GM12878 (cell line): ENCODE measurements at regions not wholly inside any gene's neighbourhood (a gene's known extent, or its start where the extent isn't known, plus 50 kb on each side); places are given as distances from the start of the nearest gene placed in this dataset.

Source experiments
- ATAC-seq: fragments of 200-7000 bp; cut with Tn5 transposase; 3 replicates; pipeline ENCODE4 v1.9.1; 2020; ENCODE audit warnings: mild to moderate bottlenecking, moderate library complexity
- BruUV-seq: library from RNA; stranded (reverse); fragments of 400-500 nt; replicated peaks from 2 replicates; lab custom pipeline; 2021; lab: Mats Ljungman, UMichigan
- CTCF ChIA-PET: fragments of 300-600 bp; sonication (Branson Sonifier 250); formaldehyde crosslinking; extraction: SDS; loops from one replicate; lab custom pipeline; 2021; ENCODE audit warnings: inconsistent platforms; lab: Yijun Ruan, JAX
- POLR2A ChIA-PET: fragments of 350-600 bp; formaldehyde crosslinking; extraction: SDS; loops from one replicate; lab custom pipeline; 2021; ENCODE audit warnings: inconsistent platforms; lab: Charles Lee
- RAD21 ChIA-PET: fragments of 300-600 bp; sonication (Branson Sonifier 250); formaldehyde crosslinking; loops from one replicate; lab custom pipeline; 2023; ENCODE audit warnings: antibody characterized with exemption; ENCODE audit not compliant: unreplicated experiment; lab: Charles Lee
- SMC1A ChIA-PET: fragments of 300-600 bp; sonication (Branson Sonifier 250); formaldehyde crosslinking; loops from one replicate; lab custom pipeline; 2023; ENCODE audit not compliant: unreplicated experiment, uncharacterized antibody; lab: Charles Lee
- DNase-seq: peaks from one replicate; pipeline ENCODE4 v3.0.0-alpha.2; 2011; ENCODE audit warnings: low read depth, low spot score
- FAIRE-seq: peaks from 3 replicates; lab custom pipeline; 2011; peaks lifted over from hg19 to GRCh38; lab: Jason Lieb, UNC
- H2AFZ ChIP-seq: 2 replicates; pipeline ENCODE4 v1.6.0; 2011; ENCODE audit warnings: low read depth, low read length, control low read depth; ENCODE audit not compliant: control insufficient read depth
- H3K27ac ChIP-seq: 2 replicates; pipeline ENCODE4 v1.5.1; 2011; ENCODE audit warnings: control low read depth; ENCODE audit not compliant: control insufficient read depth, insufficient read depth
- H3K27me3 ChIP-seq, 2 experiments: replicated peaks in 1 of 2; 2 replicates each; pipeline versions ENCODE4 v1.6.0 to v1.6.1; 2011; ENCODE audit warnings: low read length in 1 of 2; ENCODE audit not compliant: control insufficient read depth in 2 of 2, insufficient read depth in 2 of 2
- H3K36me3 ChIP-seq, 2 experiments: 2 replicates each; pipeline ENCODE4 v1.5.1; 2011; ENCODE audit warnings: low read length in 1 of 2; ENCODE audit not compliant: control insufficient read depth in 2 of 2, insufficient read depth in 2 of 2
- H3K4me1 ChIP-seq: 2 replicates; pipeline ENCODE4 v1.6.1; 2011; ENCODE audit warnings: mild to moderate bottlenecking, low read length, moderate library complexity, mixed read lengths; ENCODE audit not compliant: control insufficient read depth, insufficient read depth
- H3K4me2 ChIP-seq: 2 replicates; pipeline ENCODE4 v1.6.0; 2011; ENCODE audit warnings: control low read depth; ENCODE audit not compliant: control insufficient read depth, insufficient read depth
- H3K4me3 ChIP-seq: fragments of 200-600 bp; sonication (generic); 2 replicates; pipeline ENCODE4 v1.5.1; 2016
- H3K79me2 ChIP-seq: 2 replicates; pipeline ENCODE4 v1.6.0; 2011; ENCODE audit warnings: low read length; ENCODE audit not compliant: control insufficient read depth, insufficient read depth
- H3K9ac ChIP-seq: 2 replicates; pipeline ENCODE4 v1.8.0; 2011; ENCODE audit warnings: low read length, control low read depth, mixed read lengths; ENCODE audit not compliant: control insufficient read depth, insufficient read depth
- H3K9me3 ChIP-seq: replicated peaks from 3 replicates; pipeline ENCODE4 v1.5.1; 2011; ENCODE audit warnings: mild to moderate bottlenecking, low read length; ENCODE audit not compliant: control insufficient read depth, insufficient read depth
- H4K20me1 ChIP-seq: 2 replicates; pipeline ENCODE4 v1.6.0; 2011; ENCODE audit not compliant: control insufficient read depth, insufficient read depth
- BMI1 ChIP-seq: fragments of 450-650 bp; IDR thresholded peaks from 2 replicates; pipeline ENCODE4 v1.6.1; 2016; ENCODE audit warnings: mild to moderate bottlenecking, moderate library complexity, borderline replicate concordance
- CBX3 ChIP-seq: fragments of 200-600 bp; sonication (generic); IDR thresholded peaks from 2 replicates; pipeline ENCODE4 v1.6.1; 2016; ENCODE audit warnings: low read depth, borderline replicate concordance
- EED ChIP-seq: sonication (generic); IDR thresholded peaks from 2 replicates; pipeline ENCODE4 v1.6.1; 2016; ENCODE audit warnings: antibody characterized with exemption, low read depth
- LARP7 ChIP-seq: fragments of 450-650 bp; IDR thresholded peaks from 2 replicates; pipeline ENCODE4 v1.6.1; 2017; ENCODE audit warnings: mild to moderate bottlenecking
- SRF ChIP-seq, 2 experiments: IDR thresholded peaks; 2 replicates each; pipeline ENCODE4 v1.6.1; 2011; ENCODE audit warnings: low read depth in 2 of 2, low read length in 2 of 2, mild to moderate bottlenecking in 1 of 2, moderate library complexity in 1 of 2
- WGBS: methylation state at CpG from one replicate; pipeline ENCODE4 v1.1.6; 2016; ENCODE audit warnings: low lambda C conversion rate; ENCODE audit not compliant: insufficient replicate concordance, insufficient coverage; ENCODE audit errors: missing lambda C conversion rate; 5-methylcytosine and 5-hydroxymethylcytosine counted together
- in situ Hi-C: fragments of 300-500 bp; cut with MboI; formaldehyde crosslinking; loops from 9 replicates; pipeline ENCODE4 v1.14.3; 2018; ENCODE audit warnings: mixed read lengths
- intact Hi-C: fragments of 100-400 bp; cut with micrococcal nuclease; formaldehyde crosslinking; loops from one replicate; pipeline ENCODE4 v1.14.2; 2022; ENCODE audit not compliant: unreplicated experiment
- TF ChIP-seq, protein P1 (sequence below): fragments of 450-650 bp; IDR thresholded peaks from 2 replicates; pipeline ENCODE4 v1.6.1; 2017; ENCODE audit warnings: borderline replicate concordance

DNA sequence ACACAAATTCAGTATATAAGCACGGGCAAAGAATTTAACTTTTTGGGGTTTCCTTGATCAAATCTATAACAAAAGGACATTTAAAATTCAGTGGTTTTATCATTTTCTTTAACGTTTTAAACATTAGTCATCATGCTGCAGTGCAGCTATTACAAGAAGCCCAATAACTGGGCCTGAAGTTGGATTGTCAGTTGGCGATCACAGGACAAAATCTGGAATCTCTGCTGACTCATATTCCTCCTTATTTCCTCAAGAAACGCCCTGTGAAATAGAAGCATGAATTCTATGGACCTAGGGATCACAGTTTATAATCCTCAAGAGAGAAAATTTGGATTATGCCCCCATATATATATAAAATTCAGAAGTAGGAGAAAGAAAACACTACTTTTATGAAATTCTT, 971.6 kb upstream of the MIR17HG start:
- ChIA-PET SMC1A (no interaction called here), POLR2A (no interaction called here), CTCF (no interaction called here), RAD21 (no interaction called here)
- no peak overlapping the region for H3K4me3 ChIP-seq
- DNase-seq: no peak
- FAIRE-seq: no peak
- WGBS: 13% methylated on average over 4 of the region's 4 CpGs
- no peaks in the 10 kb centered on the region for H3K27me3 ChIP-seq
- H3K79me2 ChIP-seq: no peaks in the 10 kb centered on the region
- TF ChIP-seq SRF (IDR thresholded peaks at IDR 0.05; ENCODE audit: low read depth in 2 of 2, low read length in 2 of 2) (no peak), BMI1 (no peak)
- no peak overlapping the region for H3K4me2 ChIP-seq
- no peak overlapping the region for H3K9ac ChIP-seq
- H3K27ac ChIP-seq: no peak overlapping the region
- H4K20me1 ChIP-seq: no peaks in the 10 kb centered on the region
- in situ Hi-C loops (no loop called here), intact Hi-C loops (no loop called here)
- no peak for ATAC-seq
- H3K4me1 ChIP-seq: no peaks in the 10 kb centered on the region
- no TSS peak for BruUV-seq
- H3K36me3 ChIP-seq: no peaks in the 10 kb centered on the region
- no peaks in the 10 kb centered on the region for H3K9me3 ChIP-seq
- H2AFZ ChIP-seq: no peak overlapping the region

- POLR2A ChIA-PET: no interaction called here
- Histone ChIP-seq H3K27ac (no peak overlapping the region), H3K9me3 (no peaks in the 10 kb centered on the region), H4K20me1 (no peaks in the 10 kb centered on the region), H3K4me2 (no peak overlapping the region), H3K4me1 (no peaks in the 10 kb centered on the region), H3K9ac (no peak overlapping the region), H3K4me3 (no peak overlapping the region), H3K27me3 (no peaks in the 10 kb centered on the region), H2AFZ (no peak overlapping the region), H3K79me2 (no peaks in the 10 kb centered on the region), H3K36me3 (no peaks in the 10 kb centered on the region)
- intact Hi-C loops (no loop called here), in situ Hi-C loops (no loop called here)
- no peak for ATAC-seq
- TF ChIP-seq, protein P1, sequence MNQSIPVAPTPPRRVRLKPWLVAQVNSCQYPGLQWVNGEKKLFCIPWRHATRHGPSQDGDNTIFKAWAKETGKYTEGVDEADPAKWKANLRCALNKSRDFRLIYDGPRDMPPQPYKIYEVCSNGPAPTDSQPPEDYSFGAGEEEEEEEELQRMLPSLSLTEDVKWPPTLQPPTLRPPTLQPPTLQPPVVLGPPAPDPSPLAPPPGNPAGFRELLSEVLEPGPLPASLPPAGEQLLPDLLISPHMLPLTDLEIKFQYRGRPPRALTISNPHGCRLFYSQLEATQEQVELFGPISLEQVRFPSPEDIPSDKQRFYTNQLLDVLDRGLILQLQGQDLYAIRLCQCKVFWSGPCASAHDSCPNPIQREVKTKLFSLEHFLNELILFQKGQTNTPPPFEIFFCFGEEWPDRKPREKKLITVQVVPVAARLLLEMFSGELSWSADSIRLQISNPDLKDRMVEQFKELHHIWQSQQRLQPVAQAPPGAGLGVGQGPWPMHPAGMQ: no peak
- no peak for TF ChIP-seq CBX3
- TF ChIP-seq EED: no peak
- no peak for TF ChIP-seq LARP7
- no peak for FAIRE-seq
- BruUV-seq: no TSS peak
- WGBS: 0% methylated on average over 1 of the region's 1 CpG
- DNase-seq: no peak
- RAD21 ChIA-PET: no interaction called here
- CTCF ChIA-PET: no interaction called here
- SMC1A ChIA-PET: no interaction called here
Measured at GRCh38 chr13:90382425-90382824, 965.1 kb upstream of the MIR17HG start.
